ENCODE measurements at regions not wholly inside any gene's neighbourhood (a gene's known extent, or its start where the extent isn't known, plus 50 kb on each side); places are given as distances from the start of the nearest gene placed in this dataset.

GRCh38 chr17:79317916-79318315 lies 243.3 kb downstream of the ENGASE start:
- no peak for TF ChIP-seq KAT7 (CRISPR knock-in tag; IDR thresholded peaks at IDR 0.05; ENCODE audit: borderline replicate concordance)
- TF ChIP-seq TP53 (CRISPR knock-in tag; IDR thresholded peaks at IDR 0.05) = no peak
- TF ChIP-seq CTCF (IDR thresholded peaks at IDR 0.05) = no peak
- TF ChIP-seq JUN (CRISPR knock-in tag; IDR thresholded peaks at IDR 0.05) = no peak
- TF ChIP-seq USF2 (CRISPR knock-in tag; IDR thresholded peaks at IDR 0.05) = no peak
- no peak for TF ChIP-seq NFYB (CRISPR knock-in tag; conservative IDR thresholded peaks at IDR 0.05; ENCODE audit: low read depth)
- TF ChIP-seq USF1 (CRISPR knock-in tag; IDR thresholded peaks at IDR 0.05) = no peak

All from WTC11 (cell line).